Activated T-helper 17 cell treated with anti-CD3 and anti-CD28 coated beads, Interleukin-2, amount 50 U/mL, for 72 hours (primary cell): ENCODE measurements at regions not wholly inside any gene's neighbourhood (a gene's known extent, or its start where the extent isn't known, plus 50 kb on each side); places are given as distances from the start of the nearest gene placed in this dataset.
"Not testable (repeated sequence)": the region's sequence is repeated elsewhere in the genome, so short reads cannot be mapped to it uniquely, and the experiment has no call there.

Experiments used
- ATAC-seq: fragments of 150-1000 bp; cut with Tn5 transposase; replicated peaks from 2 replicates; pipeline ENCODE4 v1.10.0; 2021; ENCODE audit warnings: mild to moderate bottlenecking, moderate library complexity
- H3K27ac Mint-ChIP-seq: one replicate; pipeline ENCODE4 v1.8.0; 2022; ENCODE audit warnings: mixed read lengths
- H3K27me3 Mint-ChIP-seq: one replicate; pipeline ENCODE4 v1.8.0; 2022; ENCODE audit warnings: mixed read lengths
- H3K36me3 Mint-ChIP-seq: one replicate; pipeline ENCODE4 v1.8.0; 2022; ENCODE audit warnings: low read depth, mild to moderate bottlenecking, mixed read lengths
- H3K4me1 Mint-ChIP-seq: one replicate; pipeline ENCODE4 v1.8.0; 2022; ENCODE audit warnings: mixed read lengths
- H3K4me3 Mint-ChIP-seq: one replicate; pipeline ENCODE4 v1.8.0; 2022; ENCODE audit warnings: mild to moderate bottlenecking, mixed read lengths
- H3K9me3 Mint-ChIP-seq: one replicate; pipeline ENCODE4 v1.8.0; 2022; ENCODE audit warnings: mixed read lengths

DNA sequence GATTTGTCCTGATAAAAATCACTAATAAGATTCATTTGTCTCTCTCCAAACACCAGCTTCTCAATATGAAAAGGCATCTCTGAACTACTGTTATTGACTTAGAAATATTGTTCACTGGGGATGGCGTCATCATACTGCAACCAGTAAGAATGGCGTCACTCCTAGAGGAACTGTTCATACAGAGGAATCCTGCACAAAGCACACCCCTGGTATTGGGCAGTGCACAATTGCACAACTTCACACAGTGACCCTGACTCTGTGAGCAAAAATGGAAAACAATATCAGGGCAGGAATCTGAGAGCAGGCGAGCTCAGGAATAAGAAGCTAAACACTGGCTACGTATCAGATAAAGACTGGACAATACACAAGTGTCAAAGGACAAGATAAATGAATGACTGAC is 66.7 kb upstream of the PNPLA4 start:
- Mint-ChIP-seq H3K4me3 (no peak overlapping the region), H3K27ac (no peak overlapping the region), H3K36me3 (no peaks in the 10 kb centered on the region), H3K9me3 (no peaks in the 10 kb centered on the region), H3K4me1 (no peaks in the 10 kb centered on the region), H3K27me3 (no peaks in the 10 kb centered on the region)
- ATAC-seq = no peak

- not testable (repeated sequence) for H3K27ac Mint-ChIP-seq, H3K9me3 Mint-ChIP-seq, H3K4me1 Mint-ChIP-seq, H3K27me3 Mint-ChIP-seq, ATAC-seq, H3K36me3 Mint-ChIP-seq, H3K4me3 Mint-ChIP-seq
Measured at GRCh38 chrX:7988013-7988759, 61.0 kb upstream of the PNPLA4 start.

DNA sequence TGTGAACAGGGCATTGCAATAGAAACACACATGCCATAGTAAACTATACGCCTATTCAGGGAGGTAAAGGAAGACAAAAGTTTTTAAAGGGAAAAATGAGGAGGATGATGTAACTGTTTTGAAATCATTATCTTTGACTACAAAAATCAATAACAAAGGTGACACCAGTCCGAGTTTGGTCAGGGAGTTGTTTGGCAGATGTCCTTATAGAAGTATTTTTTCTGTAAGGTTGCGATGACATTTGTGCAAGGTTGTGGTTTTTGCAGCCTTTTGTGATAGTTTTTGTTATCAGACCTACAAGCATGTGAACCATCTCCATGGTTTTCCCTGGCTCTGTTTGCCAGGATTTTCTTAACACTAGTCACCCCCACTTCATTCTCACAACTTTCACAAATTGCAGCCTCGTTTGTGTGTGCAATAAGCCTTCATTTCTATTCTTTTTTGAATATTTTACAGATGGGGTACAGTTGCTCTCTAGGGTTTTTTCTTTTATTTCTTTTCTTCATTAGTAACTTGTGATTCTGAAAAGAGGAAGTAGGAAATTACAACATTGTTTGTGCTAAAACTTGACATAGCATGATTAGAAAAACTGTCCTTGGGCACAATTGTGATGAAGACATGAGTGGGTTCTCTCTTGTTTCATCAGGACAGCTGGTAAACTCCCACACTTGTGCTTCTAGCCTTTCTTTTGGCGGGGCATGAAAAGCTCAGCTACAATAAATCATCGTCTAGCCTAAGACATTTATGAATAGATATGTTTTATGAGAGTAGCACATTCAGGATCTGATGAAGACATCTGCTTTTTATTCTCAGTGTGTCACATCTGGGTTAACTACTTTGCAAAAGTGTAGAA is 60.2 kb upstream of the PNPLA4 start:
- no peak overlapping the region for H3K27ac Mint-ChIP-seq
- H3K27me3 Mint-ChIP-seq = no peaks in the 10 kb centered on the region
- no peaks in the 10 kb centered on the region for H3K4me1 Mint-ChIP-seq
- no peaks in the 10 kb centered on the region for H3K9me3 Mint-ChIP-seq
- ATAC-seq = no peak
- H3K4me3 Mint-ChIP-seq = no peak overlapping the region
- no peaks in the 10 kb centered on the region for H3K36me3 Mint-ChIP-seq

- ATAC-seq, H3K9me3 Mint-ChIP-seq, H3K27ac Mint-ChIP-seq, H3K36me3 Mint-ChIP-seq, H3K4me1 Mint-ChIP-seq, H3K27me3 Mint-ChIP-seq, H3K4me3 Mint-ChIP-seq: not testable (repeated sequence)
Measured at GRCh38 chrX:7986738-7987137, 59.5 kb upstream of the PNPLA4 start.

DNA sequence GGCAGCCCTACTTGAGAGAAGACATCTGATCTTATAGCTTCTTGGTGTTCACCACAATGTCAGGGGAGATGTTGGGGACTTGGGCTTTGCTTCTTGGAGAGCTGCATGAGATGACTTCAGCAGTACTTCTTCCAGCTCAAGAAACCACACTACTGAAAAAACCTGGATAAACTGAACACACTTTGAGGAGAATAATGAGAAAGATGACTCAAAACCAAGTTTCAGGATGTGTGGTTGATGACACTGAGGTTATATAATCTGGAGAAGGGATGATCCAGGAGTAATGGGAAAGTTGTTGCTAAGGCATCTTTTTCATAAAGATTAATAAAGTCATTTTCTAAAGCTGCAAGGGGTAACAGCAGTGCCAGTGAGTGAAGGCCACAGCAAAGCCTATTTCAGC is 58.4 kb upstream of the PNPLA4 start:
- Mint-ChIP-seq H3K4me3 (no peak overlapping the region), H3K27me3 (no peaks in the 10 kb centered on the region), H3K36me3 (no peaks in the 10 kb centered on the region), H3K4me1 (no peaks in the 10 kb centered on the region), H3K9me3 (no peaks in the 10 kb centered on the region), H3K27ac (no peak overlapping the region)
- ATAC-seq = no peak

- no peak for ATAC-seq
- Mint-ChIP-seq H3K27ac (no peak overlapping the region), H3K4me3 (no peak overlapping the region), H3K4me1 (no peaks in the 10 kb centered on the region), H3K36me3 (no peaks in the 10 kb centered on the region), H3K27me3 (no peaks in the 10 kb centered on the region), H3K9me3 (no peaks in the 10 kb centered on the region)
Measured at GRCh38 chrX:7983581-7983980, 56.4 kb upstream of the PNPLA4 start.
